GM23248 (cell line): ENCODE measurements at regions not wholly inside any gene's neighbourhood (a gene's known extent, or its start where the extent isn't known, plus 50 kb on each side); places are given as distances from the start of the nearest gene placed in this dataset.

Experiments used
- EZH2 ChIP-seq: fragments of 200-600 bp; sonication (generic); IDR thresholded peaks from 2 replicates; pipeline ENCODE4 v1.6.1; 2018; ENCODE audit warnings: antibody characterized with exemption, mild to moderate bottlenecking; ENCODE audit not compliant: insufficient read depth, poor library complexity, severe bottlenecking
- EZH2phosphoT487 ChIP-seq: fragments of 200-600 bp; sonication (generic); IDR thresholded peaks from 2 replicates; pipeline ENCODE4 v1.6.1; 2018; ENCODE audit warnings: antibody characterized with exemption, moderate library complexity, mild to moderate bottlenecking, low read depth; ENCODE audit not compliant: insufficient read depth

- TF ChIP-seq EZH2 (no peak), EZH2phosphoT487 (no peak)
These were observed 251.2 kb downstream of the PLK2 start for GRCh38 chr5:58208674-58209073.
